ENCODE measurements at regions not wholly inside any gene's neighbourhood (a gene's known extent, or its start where the extent isn't known, plus 50 kb on each side); places are given as distances from the start of the nearest gene placed in this dataset.

- TF ChIP-seq CTCF (IDR thresholded peaks at IDR 0.05; ENCODE audit: poor library complexity, severe bottlenecking) (no peak), REST (IDR thresholded peaks at IDR 0.05; ENCODE audit: borderline replicate concordance) (no peak), EZH2 (IDR thresholded peaks at IDR 0.05; ENCODE audit: borderline replicate concordance, insufficient read depth, low read length, poor library complexity, severe bottlenecking) (no peak), EP300 (conservative IDR thresholded peaks at IDR 0.05; ENCODE audit: poor library complexity, severe bottlenecking) (no peak), SMC3 (conservative IDR thresholded peaks at IDR 0.05; ENCODE audit: poor library complexity) (no peak), TAF1 (IDR thresholded peaks at IDR 0.05; ENCODE audit: low read depth) (no peak), POLR2AphosphoS5 (IDR thresholded peaks at IDR 0.05) (no peak)
These were observed 76.3 kb upstream of the IGLL5 start for GRCh38 chr22:22811016-22812009.

Measured in neural cell (in vitro differentiated cells).